ENCODE measurements at regions not wholly inside any gene's neighbourhood (a gene's known extent, or its start where the extent isn't known, plus 50 kb on each side); places are given as distances from the start of the nearest gene placed in this dataset.
"Not testable (repeated sequence)": the region's sequence is repeated elsewhere in the genome, so short reads cannot be mapped to it uniquely, and the experiment has no call there.

- H3K27ac ChIP-seq: no peak overlapping the region
- no peak for DNase-seq (ENCODE audit: low read depth, low spot score)
Observed at GRCh38 chr22:18731075-18731666, 119.5 kb upstream of the RIMBP3 start.

GRCh38 chr22:18730410-18730809 lies 118.7 kb upstream of the RIMBP3 start:
- not testable (repeated sequence) for H3K27ac ChIP-seq
- DNase-seq (ENCODE audit: low read depth, low spot score): peak; percentile 87

All from epithelial cell of prostate (primary cell).